ENCODE measurements at regions not wholly inside any gene's neighbourhood (a gene's known extent, or its start where the extent isn't known, plus 50 kb on each side); places are given as distances from the start of the nearest gene placed in this dataset.

DNA sequence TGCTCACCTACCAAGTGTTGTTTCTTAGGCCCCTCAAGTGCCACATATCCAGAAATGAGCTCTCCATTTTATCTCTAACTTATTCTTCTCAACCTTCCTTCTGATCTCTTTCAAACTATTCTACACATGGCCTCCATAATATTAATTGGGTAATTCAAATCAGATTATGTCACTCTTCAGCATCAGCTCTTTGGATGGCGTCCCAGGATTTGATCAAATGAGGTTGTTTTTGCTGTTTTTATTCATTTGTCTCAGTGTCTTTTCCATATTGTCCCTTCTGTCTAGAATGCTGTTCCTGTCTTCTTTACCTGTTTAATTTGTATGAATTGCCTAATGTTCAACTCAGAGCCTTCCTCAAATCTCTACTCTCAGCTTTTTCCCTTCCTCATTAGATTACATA lies 234.6 kb upstream of the CXCL12 start:
- Histone ChIP-seq H3K4me1 (ENCODE audit: control insufficient read depth in 1 of 2, insufficient read depth in 2 of 2, low read length in 2 of 2) (no peaks in the 10 kb centered on the region), H3K36me3 (ENCODE audit: control insufficient read depth in 1 of 2, insufficient read depth in 2 of 2, low read length in 2 of 2) (no peaks in the 10 kb centered on the region), H3K4me2 (ENCODE audit: low read length) (no peak overlapping the region), H3K4me3 (replicated peaks in 1 of 2; ENCODE audit: low read depth in 1 of 2, low read length in 2 of 2) (no peak overlapping the region), H3K27me3 (ENCODE audit: insufficient read depth, low read length) (no peaks in the 10 kb centered on the region), H3K9me2 (ENCODE audit: insufficient read depth) (no peaks in the 10 kb centered on the region), H3K9me3 (ENCODE audit: control insufficient read depth in 1 of 2, insufficient read depth in 1 of 2, low read depth in 1 of 2, low read length in 2 of 2) (no peaks in the 10 kb centered on the region), H4K20me1 (ENCODE audit: insufficient read depth) (no peaks in the 10 kb centered on the region; the same call in 1 of the 2 replicates), H3K27ac (ENCODE audit: low read depth, low read length) (no peak overlapping the region), H3K9ac (ENCODE audit: low read length) (no peak overlapping the region), H2AFZ (ENCODE audit: low read depth, low read length, poor library complexity, severe bottlenecking) (no peak overlapping the region), H3K79me2 (ENCODE audit: insufficient read depth, low read length) (no peaks in the 10 kb centered on the region)
- DNase-seq (ENCODE audit: low read depth, low spot score) (no peak), ATAC-seq (no peak)
- CTCF ChIA-PET, result no interaction called here
- RAD21 ChIA-PET (ENCODE audit: low non-redundant PET in 1 of 2, low total read pairs in 2 of 2, uncharacterized antibody in 2 of 2, unreplicated experiment in 2 of 2), result no interaction called here
- TF ChIP-seq ZFX (IDR thresholded peaks at IDR 0.05), result no peak
- no peak for TF ChIP-seq SP1 (IDR thresholded peaks at IDR 0.05; ENCODE audit: low read depth)
- TF ChIP-seq EGR1 (IDR thresholded peaks at IDR 0.05; ENCODE audit: low read depth), result no peak
- TF ChIP-seq, protein P1, sequence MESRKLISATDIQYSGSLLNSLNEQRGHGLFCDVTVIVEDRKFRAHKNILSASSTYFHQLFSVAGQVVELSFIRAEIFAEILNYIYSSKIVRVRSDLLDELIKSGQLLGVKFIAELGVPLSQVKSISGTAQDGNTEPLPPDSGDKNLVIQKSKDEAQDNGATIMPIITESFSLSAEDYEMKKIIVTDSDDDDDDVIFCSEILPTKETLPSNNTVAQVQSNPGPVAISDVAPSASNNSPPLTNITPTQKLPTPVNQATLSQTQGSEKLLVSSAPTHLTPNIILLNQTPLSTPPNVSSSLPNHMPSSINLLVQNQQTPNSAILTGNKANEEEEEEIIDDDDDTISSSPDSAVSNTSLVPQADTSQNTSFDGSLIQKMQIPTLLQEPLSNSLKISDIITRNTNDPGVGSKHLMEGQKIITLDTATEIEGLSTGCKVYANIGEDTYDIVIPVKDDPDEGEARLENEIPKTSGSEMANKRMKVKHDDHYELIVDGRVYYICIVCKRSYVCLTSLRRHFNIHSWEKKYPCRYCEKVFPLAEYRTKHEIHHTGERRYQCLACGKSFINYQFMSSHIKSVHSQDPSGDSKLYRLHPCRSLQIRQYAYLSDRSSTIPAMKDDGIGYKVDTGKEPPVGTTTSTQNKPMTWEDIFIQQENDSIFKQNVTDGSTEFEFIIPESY (IDR thresholded peaks at IDR 0.05; ENCODE audit: extremely low read depth, insufficient replicate concordance, low read length), result no peak
- TF ChIP-seq, protein P2, sequence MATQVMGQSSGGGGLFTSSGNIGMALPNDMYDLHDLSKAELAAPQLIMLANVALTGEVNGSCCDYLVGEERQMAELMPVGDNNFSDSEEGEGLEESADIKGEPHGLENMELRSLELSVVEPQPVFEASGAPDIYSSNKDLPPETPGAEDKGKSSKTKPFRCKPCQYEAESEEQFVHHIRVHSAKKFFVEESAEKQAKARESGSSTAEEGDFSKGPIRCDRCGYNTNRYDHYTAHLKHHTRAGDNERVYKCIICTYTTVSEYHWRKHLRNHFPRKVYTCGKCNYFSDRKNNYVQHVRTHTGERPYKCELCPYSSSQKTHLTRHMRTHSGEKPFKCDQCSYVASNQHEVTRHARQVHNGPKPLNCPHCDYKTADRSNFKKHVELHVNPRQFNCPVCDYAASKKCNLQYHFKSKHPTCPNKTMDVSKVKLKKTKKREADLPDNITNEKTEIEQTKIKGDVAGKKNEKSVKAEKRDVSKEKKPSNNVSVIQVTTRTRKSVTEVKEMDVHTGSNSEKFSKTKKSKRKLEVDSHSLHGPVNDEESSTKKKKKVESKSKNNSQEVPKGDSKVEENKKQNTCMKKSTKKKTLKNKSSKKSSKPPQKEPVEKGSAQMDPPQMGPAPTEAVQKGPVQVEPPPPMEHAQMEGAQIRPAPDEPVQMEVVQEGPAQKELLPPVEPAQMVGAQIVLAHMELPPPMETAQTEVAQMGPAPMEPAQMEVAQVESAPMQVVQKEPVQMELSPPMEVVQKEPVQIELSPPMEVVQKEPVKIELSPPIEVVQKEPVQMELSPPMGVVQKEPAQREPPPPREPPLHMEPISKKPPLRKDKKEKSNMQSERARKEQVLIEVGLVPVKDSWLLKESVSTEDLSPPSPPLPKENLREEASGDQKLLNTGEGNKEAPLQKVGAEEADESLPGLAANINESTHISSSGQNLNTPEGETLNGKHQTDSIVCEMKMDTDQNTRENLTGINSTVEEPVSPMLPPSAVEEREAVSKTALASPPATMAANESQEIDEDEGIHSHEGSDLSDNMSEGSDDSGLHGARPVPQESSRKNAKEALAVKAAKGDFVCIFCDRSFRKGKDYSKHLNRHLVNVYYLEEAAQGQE (IDR thresholded peaks at IDR 0.05; ENCODE audit: low read depth), result no peak
- TF ChIP-seq RAD21 (IDR thresholded peaks at IDR 0.05; ENCODE audit: low read depth), result no peak
- TF ChIP-seq YY1 (IDR thresholded peaks at IDR 0.05; ENCODE audit: extremely low read depth, insufficient replicate concordance, low read depth, low read length), result no peak
- no peak for TF ChIP-seq EZH2 (IDR thresholded peaks at IDR 0.05)
- TF ChIP-seq SRF (IDR thresholded peaks at IDR 0.05; ENCODE audit: low read depth), result no peak
- no peak for TF ChIP-seq JUND (IDR thresholded peaks at IDR 0.05)
- TF ChIP-seq, protein P3, sequence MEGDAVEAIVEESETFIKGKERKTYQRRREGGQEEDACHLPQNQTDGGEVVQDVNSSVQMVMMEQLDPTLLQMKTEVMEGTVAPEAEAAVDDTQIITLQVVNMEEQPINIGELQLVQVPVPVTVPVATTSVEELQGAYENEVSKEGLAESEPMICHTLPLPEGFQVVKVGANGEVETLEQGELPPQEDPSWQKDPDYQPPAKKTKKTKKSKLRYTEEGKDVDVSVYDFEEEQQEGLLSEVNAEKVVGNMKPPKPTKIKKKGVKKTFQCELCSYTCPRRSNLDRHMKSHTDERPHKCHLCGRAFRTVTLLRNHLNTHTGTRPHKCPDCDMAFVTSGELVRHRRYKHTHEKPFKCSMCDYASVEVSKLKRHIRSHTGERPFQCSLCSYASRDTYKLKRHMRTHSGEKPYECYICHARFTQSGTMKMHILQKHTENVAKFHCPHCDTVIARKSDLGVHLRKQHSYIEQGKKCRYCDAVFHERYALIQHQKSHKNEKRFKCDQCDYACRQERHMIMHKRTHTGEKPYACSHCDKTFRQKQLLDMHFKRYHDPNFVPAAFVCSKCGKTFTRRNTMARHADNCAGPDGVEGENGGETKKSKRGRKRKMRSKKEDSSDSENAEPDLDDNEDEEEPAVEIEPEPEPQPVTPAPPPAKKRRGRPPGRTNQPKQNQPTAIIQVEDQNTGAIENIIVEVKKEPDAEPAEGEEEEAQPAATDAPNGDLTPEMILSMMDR (IDR thresholded peaks at IDR 0.05 in 2 of 3, conservative IDR thresholded peaks at IDR 0.05 in 1 of 3; ENCODE audit: borderline replicate concordance in 1 of 3, insufficient read depth in 1 of 3, low read depth in 2 of 3, low read length in 2 of 3), result no peak
- TF ChIP-seq, protein P4, sequence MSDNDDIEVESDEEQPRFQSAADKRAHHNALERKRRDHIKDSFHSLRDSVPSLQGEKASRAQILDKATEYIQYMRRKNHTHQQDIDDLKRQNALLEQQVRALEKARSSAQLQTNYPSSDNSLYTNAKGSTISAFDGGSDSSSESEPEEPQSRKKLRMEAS (IDR thresholded peaks at IDR 0.05), result no peak
- no peak for TF ChIP-seq ELF1 (IDR thresholded peaks at IDR 0.05; ENCODE audit: borderline replicate concordance, low read depth)
- no peak for TF ChIP-seq POLR2A (IDR thresholded peaks at IDR 0.05; ENCODE audit: borderline replicate concordance, extremely low read depth, insufficient read depth, insufficient read length)
- intact Hi-C loops (cut with micrococcal nuclease), result no loop called here
- POLR2A ChIA-PET, result no interaction called here
- BruUV-seq (replicated peaks), result no TSS peak

Measured in HCT116 (cell line).